Activated naive CD4-positive, alpha-beta T cell treated with anti-CD3 and anti-CD28 coated beads, Interleukin-2, amount 50 U/mL, for 72 hours (primary cell): ENCODE measurements at regions not wholly inside any gene's neighbourhood (a gene's known extent, or its start where the extent isn't known, plus 50 kb on each side); places are given as distances from the start of the nearest gene placed in this dataset.
"Not testable (repeated sequence)": the region's sequence is repeated elsewhere in the genome, so short reads cannot be mapped to it uniquely, and the experiment has no call there.

ENCODE experiments used
- ATAC-seq, 2 donors: fragments of 150-1000 bp; cut with Tn5 transposase; 2 replicates each; pipeline ENCODE4 v1.10.0; 2021; ENCODE audit warnings: mild to moderate bottlenecking in 2 of 2, moderate library complexity in 2 of 2
- DNase-seq, 2 donors: peaks; one replicate each; pipeline ENCODE4 v3.0.0; 2021 to 2022; ENCODE audit warnings: low spot score in 2 of 2
- H3K27ac Mint-ChIP-seq, 2 donors: one replicate each; pipeline ENCODE4 v1.8.0; 2022; ENCODE audit warnings: mild to moderate bottlenecking in 2 of 2, mixed read lengths in 2 of 2
- H3K36me3 Mint-ChIP-seq, 2 donors: one replicate each; pipeline ENCODE4 v1.8.0; 2022; ENCODE audit warnings: mixed read lengths in 2 of 2
- H3K9me3 Mint-ChIP-seq, 2 donors: one replicate each; pipeline ENCODE4 v1.8.0; 2022; ENCODE audit warnings: mixed read lengths in 2 of 2

DNA sequence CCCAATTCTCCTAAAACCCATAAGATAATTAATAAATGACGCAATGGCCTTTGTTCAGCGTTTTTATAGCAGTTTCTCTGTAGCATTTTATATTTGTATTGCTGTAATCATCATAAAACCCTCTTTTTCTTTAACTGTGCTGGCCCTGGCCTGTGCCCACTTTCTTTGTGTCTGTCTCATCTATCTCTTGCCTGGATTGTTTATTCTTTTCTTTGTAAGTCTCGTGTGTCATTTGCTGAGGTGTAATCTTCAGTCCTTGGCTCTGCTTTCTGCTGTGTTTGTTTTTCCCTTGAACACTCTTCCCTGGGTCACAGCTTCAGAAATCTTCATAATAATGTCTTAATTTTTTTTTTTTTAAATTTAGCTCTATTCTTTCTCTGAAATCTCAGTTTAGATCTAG lies 525.8 kb upstream of the LINC00305 start:
- Mint-ChIP-seq H3K27ac (no peak overlapping the region), H3K36me3 (no peaks in the 10 kb centered on the region), H3K9me3 (peaks cover 17 to 26% of the 10 kb centered on the region in 2 donors)
- ATAC-seq (no peak), DNase-seq (no peak)

GRCh38 chr18:64671293-64671692 lies 522.4 kb upstream of the LINC00305 start:
- not testable (repeated sequence) for DNase-seq, H3K36me3 Mint-ChIP-seq, H3K27ac Mint-ChIP-seq, ATAC-seq
- peaks cover 23 to 26% of the 10 kb centered on the region in 2 donors for H3K9me3 Mint-ChIP-seq

- H3K9me3 Mint-ChIP-seq = peaks cover 18 to 20% of the 10 kb centered on the region in 2 donors
- ATAC-seq (no peak), DNase-seq (no peak)
- H3K36me3 Mint-ChIP-seq = no peaks in the 10 kb centered on the region
- no peak overlapping the region for H3K27ac Mint-ChIP-seq
These were observed 519.6 kb upstream of the LINC00305 start for GRCh38 chr18:64668461-64668962.

DNA sequence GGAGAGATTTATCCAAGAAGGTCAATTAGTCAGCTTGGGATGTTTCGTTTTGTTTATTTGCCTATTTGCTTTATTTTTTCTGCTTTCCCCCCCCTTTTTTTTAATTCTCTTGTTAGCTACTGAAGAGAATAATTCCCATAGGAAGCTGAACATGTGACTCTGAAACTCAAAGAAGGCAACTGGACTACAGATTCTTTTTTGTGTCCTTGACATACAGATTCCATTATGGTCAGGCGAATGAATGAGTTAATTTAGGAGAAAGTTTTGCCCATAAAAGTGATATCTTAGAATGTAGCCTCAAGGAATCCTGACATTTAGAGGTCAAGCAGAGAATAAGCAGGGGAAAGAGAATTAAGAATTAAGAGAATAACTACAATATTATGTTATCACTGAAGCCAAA lies 514.2 kb upstream of the LINC00305 start:
- H3K9me3 Mint-ChIP-seq = peaks cover 0 to 9% of the 10 kb centered on the region in 2 donors
- DNase-seq (no peak), ATAC-seq (no peak)
- no peak overlapping the region for H3K27ac Mint-ChIP-seq
- no peaks in the 10 kb centered on the region for H3K36me3 Mint-ChIP-seq

DNA sequence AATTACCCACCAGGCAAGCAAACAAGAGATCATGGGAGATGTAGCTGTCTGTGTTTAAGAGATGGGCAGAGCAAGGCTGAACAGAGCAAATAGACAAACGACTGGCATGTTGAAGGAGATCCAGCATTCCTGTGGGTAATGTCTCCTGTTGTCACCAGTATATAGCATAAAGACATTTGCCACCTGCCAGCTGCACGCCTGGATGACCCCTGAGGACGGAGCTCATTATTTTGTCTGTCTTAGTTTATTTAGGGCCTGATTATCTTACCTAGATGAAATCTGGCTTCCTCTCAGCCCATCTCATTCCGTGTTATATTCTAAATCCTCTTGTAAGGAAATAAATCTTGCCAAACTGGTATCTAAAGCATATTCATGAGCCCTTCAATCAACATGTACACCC lies 510.3 kb upstream of the LINC00305 start:
- Mint-ChIP-seq H3K36me3 (no peaks in the 10 kb centered on the region), H3K27ac (no peak overlapping the region), H3K9me3 (peaks cover 3 to 9% of the 10 kb centered on the region in 2 donors)
- ATAC-seq (no peak), DNase-seq (no peak)

DNA sequence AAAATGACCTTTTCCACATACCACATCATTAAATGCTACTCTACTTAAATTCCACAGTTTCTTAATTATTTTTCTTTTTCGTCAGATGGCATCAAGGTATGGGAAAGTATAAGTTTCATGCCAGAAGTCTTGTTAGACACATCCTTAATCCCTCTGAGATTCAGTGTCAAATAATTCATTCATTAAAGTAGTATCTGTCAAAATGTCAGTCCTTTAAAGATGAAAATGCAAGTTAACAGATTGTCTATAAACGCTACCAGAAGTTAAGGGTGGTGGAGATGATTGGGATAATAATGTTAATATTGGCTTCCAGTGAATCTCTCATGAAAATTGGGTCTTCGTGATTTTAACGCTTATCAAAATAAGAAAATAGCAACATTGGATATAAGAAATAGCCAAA lies 504.2 kb upstream of the LINC00305 start:
- H3K9me3 Mint-ChIP-seq = peaks cover 0 to 6% of the 10 kb centered on the region in 2 donors
- no peaks in the 10 kb centered on the region for H3K36me3 Mint-ChIP-seq
- ATAC-seq (no peak), DNase-seq (no peak)
- no peak overlapping the region for H3K27ac Mint-ChIP-seq

GRCh38 chr18:64650068-64650467 lies 501.2 kb upstream of the LINC00305 start:
- Mint-ChIP-seq H3K9me3 (peaks cover 0 to 10% of the 10 kb centered on the region in 2 donors), H3K27ac (no peak overlapping the region), H3K36me3 (peaks cover 0 to 4% of the 10 kb centered on the region in 2 donors)
- DNase-seq (no peak), ATAC-seq (no peak)

DNA sequence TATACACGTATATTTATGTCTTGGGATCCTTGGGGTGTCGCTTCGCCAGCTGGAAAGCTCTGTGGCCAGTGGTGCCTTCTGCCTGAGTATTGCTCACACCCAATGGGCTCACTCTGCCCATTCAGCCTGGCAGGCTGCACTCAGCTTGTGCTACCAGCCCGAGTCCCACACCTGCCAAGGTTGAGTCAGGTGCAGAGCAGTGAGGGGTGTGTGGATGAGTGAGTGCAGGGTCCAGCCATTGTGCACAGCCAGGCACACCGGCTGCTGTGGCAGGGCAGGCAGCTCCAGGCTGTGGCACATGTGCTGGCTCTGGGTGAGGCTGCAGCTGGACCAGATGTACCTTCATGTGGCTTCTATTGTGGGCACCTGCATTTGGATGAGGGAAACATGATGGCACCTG lies 496.9 kb upstream of the LINC00305 start:
- Mint-ChIP-seq H3K36me3 (peaks cover 0 to 4% of the 10 kb centered on the region in 2 donors), H3K9me3 (peaks cover 4 to 10% of the 10 kb centered on the region in 2 donors), H3K27ac (no peak overlapping the region)
- no peak for ATAC-seq
- DNase-seq = no peak

DNA sequence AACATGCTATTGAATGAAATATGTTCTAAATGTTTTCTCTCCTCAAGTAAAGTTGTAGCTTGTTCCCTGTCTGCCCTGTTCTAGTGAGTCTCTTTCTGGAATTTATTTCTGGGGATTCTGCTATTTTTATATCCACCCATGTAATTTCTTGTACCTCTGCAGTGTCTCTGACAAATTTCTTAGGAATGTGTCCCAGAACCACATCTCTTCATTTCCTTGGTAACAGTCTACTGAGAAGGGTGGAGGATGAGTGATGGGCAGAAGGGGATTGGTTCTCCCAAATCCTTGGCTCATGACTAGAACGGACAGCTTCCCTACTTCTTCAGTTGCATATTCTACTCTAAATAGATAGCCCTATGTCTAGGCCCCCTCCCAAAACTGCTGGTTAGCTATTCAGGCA lies 490.6 kb upstream of the LINC00305 start:
- Mint-ChIP-seq H3K9me3 (peaks cover 4 to 14% of the 10 kb centered on the region in 2 donors), H3K27ac (no peak overlapping the region), H3K36me3 (no peaks in the 10 kb centered on the region)
- ATAC-seq = no peak
- no peak for DNase-seq

DNA sequence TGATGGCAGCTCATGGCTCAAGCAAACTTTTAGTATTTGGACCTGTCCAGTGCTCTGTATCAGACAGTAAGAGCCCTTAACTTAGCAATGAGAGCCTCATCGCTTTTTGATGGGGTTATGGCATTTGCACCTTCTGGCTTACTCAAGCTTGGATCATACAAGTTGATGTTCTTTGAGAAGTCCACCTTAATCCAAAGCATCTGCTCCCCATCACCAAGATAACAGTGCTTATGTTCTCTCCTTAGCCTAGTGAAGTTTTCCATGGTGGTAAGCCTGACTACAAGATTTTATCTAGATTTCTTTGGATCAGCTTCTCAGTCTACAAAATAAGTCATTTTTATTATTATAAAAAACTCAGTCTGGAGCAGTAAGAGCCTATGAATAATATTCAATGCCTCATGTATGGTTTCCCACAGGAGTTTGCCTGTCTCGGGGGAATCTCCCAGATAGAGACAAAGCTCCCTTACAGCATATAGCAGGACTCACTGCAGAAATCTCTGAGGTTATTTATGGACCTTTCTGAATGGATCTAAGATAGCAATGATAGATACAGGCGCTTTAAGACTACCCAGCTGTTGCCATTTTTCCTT lies 472.2 kb upstream of the LINC00305 start:
- Mint-ChIP-seq H3K9me3 (peaks cover 24 to 29% of the 10 kb centered on the region in 2 donors), H3K27ac (no peak overlapping the region), H3K36me3 (no peaks in the 10 kb centered on the region)
- DNase-seq (no peak), ATAC-seq (no peak)

DNA sequence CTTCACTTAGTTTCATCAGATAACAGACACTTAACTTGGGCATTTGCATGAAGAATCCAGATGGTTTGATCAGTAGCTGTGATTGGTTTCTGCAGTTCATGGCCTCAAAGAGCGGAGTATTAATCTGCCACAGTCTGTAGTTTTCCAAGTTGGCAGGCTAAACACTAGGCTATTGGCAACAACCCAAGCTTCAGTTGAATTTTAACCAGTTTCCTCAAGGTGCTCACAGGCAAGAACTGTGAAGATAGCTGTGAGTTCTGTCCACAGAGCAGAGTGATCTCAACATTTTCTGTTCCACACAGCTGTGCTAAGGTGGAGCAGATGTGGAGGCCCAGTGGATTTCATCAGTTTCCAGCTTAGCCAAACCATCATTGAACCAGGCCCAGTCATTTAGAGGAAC lies 469.5 kb upstream of the LINC00305 start:
- peaks cover 18 to 20% of the 10 kb centered on the region in 2 donors for H3K9me3 Mint-ChIP-seq
- no peaks in the 10 kb centered on the region for H3K36me3 Mint-ChIP-seq
- ATAC-seq = no peak
- no peak overlapping the region for H3K27ac Mint-ChIP-seq
- DNase-seq = no peak

DNA sequence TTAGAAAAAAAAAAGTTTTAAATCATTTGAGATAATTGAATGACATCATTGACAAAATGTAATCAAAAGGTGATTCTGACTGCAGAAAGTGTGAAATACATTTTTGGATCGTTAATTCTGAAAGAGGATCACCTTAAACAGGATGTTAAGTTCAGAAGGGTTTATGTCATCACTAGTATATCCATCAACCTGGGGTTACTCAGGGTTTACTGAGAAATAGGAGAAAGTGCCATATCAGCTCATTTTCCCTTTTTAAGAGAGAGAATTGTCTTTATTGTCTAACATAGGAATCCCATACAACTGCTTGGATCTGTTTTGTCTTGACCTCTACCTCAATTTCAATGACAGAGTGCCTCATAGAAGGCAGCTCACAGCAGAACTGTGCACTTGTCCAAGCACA lies 466.1 kb upstream of the LINC00305 start:
- Mint-ChIP-seq H3K27ac (no peak overlapping the region), H3K36me3 (no peaks in the 10 kb centered on the region), H3K9me3 (peaks cover 15 to 23% of the 10 kb centered on the region in 2 donors)
- DNase-seq = no peak
- ATAC-seq = no peak

DNA sequence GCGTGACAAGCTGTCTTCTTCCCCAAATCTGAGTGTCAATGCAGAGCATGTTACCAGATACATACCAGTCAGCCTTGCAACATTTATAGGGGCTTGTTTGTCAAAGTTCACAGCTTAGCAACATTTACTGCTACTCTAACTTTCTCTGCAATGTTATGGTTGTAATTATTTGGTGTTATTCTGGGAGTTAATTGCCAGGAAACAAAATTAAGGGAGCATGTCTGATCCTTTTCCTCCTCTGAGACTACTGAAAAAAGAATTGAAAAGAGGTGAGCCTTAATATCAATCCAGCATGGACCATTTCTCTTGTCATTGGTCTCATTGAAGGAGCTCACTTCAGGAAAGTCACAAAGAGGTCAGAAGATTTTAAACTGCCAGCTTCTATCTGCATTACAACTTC lies 465.6 kb upstream of the LINC00305 start:
- peaks cover 1 to 4% of the 10 kb centered on the region in 2 donors for H3K36me3 Mint-ChIP-seq
- DNase-seq (no peak), ATAC-seq (no peak)
- H3K9me3 Mint-ChIP-seq = peaks cover 14 to 24% of the 10 kb centered on the region in 2 donors
- no peak overlapping the region for H3K27ac Mint-ChIP-seq

GRCh38 chr18:64592246-64592645 lies 443.4 kb upstream of the LINC00305 start:
- H3K36me3 Mint-ChIP-seq = no peaks in the 10 kb centered on the region
- peaks cover 12 to 27% of the 10 kb centered on the region in 2 donors for H3K9me3 Mint-ChIP-seq
- ATAC-seq (no peak), DNase-seq (no peak)
- no peak overlapping the region for H3K27ac Mint-ChIP-seq

GRCh38 chr18:64589000-64589399 lies 440.1 kb upstream of the LINC00305 start:
- no peak for ATAC-seq

GRCh38 chr18:64566456-64566855 lies 417.6 kb upstream of the LINC00305 start:
- ATAC-seq (no peak), DNase-seq (no peak)
- Mint-ChIP-seq H3K36me3 (no peaks in the 10 kb centered on the region), H3K9me3 (peaks cover 9 to 10% of the 10 kb centered on the region in 2 donors), H3K27ac (no peak overlapping the region)

More at GRCh38 chr18:64589000-64589399, 440.1 kb upstream of the LINC00305 start:
- H3K27ac Mint-ChIP-seq = no peak overlapping the region
- peaks cover 13 to 19% of the 10 kb centered on the region in 2 donors for H3K9me3 Mint-ChIP-seq
- no peaks in the 10 kb centered on the region for H3K36me3 Mint-ChIP-seq
- no peak for DNase-seq

- ATAC-seq (no peak), DNase-seq (no peak)
- Mint-ChIP-seq H3K27ac (no peak overlapping the region), H3K36me3 (no peaks in the 10 kb centered on the region), H3K9me3 (peaks cover 3 to 5% of the 10 kb centered on the region in 2 donors)
These were observed 413.8 kb upstream of the LINC00305 start for GRCh38 chr18:64562651-64563050.

DNA sequence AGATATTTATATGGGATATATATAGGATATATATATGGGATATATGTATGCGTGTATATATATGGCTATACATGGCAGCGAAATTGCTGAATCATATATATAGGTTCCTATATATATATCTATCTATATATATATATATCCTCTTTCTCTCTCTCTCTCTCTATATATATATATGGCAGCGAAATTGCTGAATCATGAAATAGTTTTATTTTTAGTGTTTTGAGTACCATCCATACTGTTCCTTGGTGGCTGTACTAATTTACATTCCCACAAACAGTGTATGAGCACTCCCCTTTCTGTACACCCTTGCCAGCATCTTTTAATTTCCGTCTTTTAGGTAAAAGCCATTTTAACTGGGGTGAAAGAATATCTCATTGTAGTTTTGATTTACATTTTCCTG lies 397.6 kb upstream of the LINC00305 start:
- H3K9me3 Mint-ChIP-seq = peaks cover 3 to 4% of the 10 kb centered on the region in 2 donors
- H3K36me3 Mint-ChIP-seq = no peaks in the 10 kb centered on the region
- no peak for ATAC-seq
- no peak overlapping the region for H3K27ac Mint-ChIP-seq
- no peak for DNase-seq
